CD4-positive, alpha-beta T cell (primary cell): ENCODE measurements at regions not wholly inside any gene's neighbourhood (a gene's known extent, or its start where the extent isn't known, plus 50 kb on each side); places are given as distances from the start of the nearest gene placed in this dataset.

ENCODE experiments used
- ATAC-seq: fragments of 200-7000 bp; cut with Tn5 transposase; one replicate; pipeline ENCODE4 v1.10.0; 2022; ENCODE audit warnings: mild to moderate bottlenecking; ENCODE audit not compliant: poor library complexity
- CTCF ChIA-PET: fragments of 350-600 bp; sonication (Branson Sonifier 250); formaldehyde crosslinking; loops from one replicate; lab custom pipeline; 2021; ENCODE audit warnings: antibody characterized with exemption, inconsistent platforms; lab: Charles Lee
- POLR2A ChIA-PET: fragments of 350-600 bp; sonication (Branson Sonifier 250); formaldehyde crosslinking; loops from one replicate; lab custom pipeline; 2021; ENCODE audit warnings: antibody characterized with exemption, inconsistent platforms; lab: Charles Lee
- DNase-seq, 14 experiments: peaks; one replicate each; pipeline ENCODE4 v3.0.0-alpha.2; 2013 to 2020; ENCODE audit warnings: mixed read lengths in 2 of 14
- H3K27ac ChIP-seq, 2 donors: one replicate each; pipeline versions ENCODE4 v1.5.1 to v1.7.0; 2013; ENCODE audit warnings: low read length in 2 of 2, low read depth in 1 of 2, mild to moderate bottlenecking in 1 of 2
- H3K27me3 ChIP-seq, 2 experiments: 1 replicate in 1 of 2; 2 replicates in 1 of 2; pipeline versions ENCODE4 v1.6.1 to v1.7.0; 2013; ENCODE audit warnings: low read length in 2 of 2, control low read depth in 1 of 2, mild to moderate bottlenecking in 1 of 2, moderate library complexity in 1 of 2; ENCODE audit not compliant: insufficient read depth in 2 of 2, control insufficient read depth in 1 of 2
- H3K36me3 ChIP-seq: one replicate; pipeline ENCODE4 v1.6.1; 2013; ENCODE audit warnings: low read length, control low read depth; ENCODE audit not compliant: insufficient read depth
- H3K4me1 ChIP-seq: one replicate; pipeline ENCODE4 v1.6.1; 2013; ENCODE audit warnings: low read length, control low read depth; ENCODE audit not compliant: insufficient read depth
- H3K4me3 ChIP-seq: one replicate; pipeline ENCODE4 v1.5.1; 2013; ENCODE audit warnings: mild to moderate bottlenecking, low read length, moderate library complexity
- H3K9me3 ChIP-seq, 2 experiments: 1 replicate in 1 of 2; 2 replicates in 1 of 2; pipeline versions ENCODE4 v1.6.1 to v1.7.0; 2013; ENCODE audit warnings: low read length in 2 of 2, mild to moderate bottlenecking in 2 of 2, control low read depth in 1 of 2, moderate library complexity in 1 of 2; ENCODE audit not compliant: control insufficient read depth in 1 of 2, insufficient read depth in 1 of 2
- H3K27ac Mint-ChIP-seq: one replicate; pipeline ENCODE4 v1.8.0; 2020; ENCODE audit warnings: mixed read lengths
- H3K27me3 Mint-ChIP-seq: one replicate; pipeline ENCODE4 v1.8.0; 2021; ENCODE audit warnings: mixed read lengths
- H3K36me3 Mint-ChIP-seq: one replicate; pipeline ENCODE4 v1.8.0; 2021; ENCODE audit warnings: low read depth, mixed read lengths
- H3K4me1 Mint-ChIP-seq: one replicate; pipeline ENCODE4 v1.8.0; 2021; ENCODE audit warnings: low read depth, mixed read lengths
- H3K4me3 Mint-ChIP-seq: one replicate; pipeline ENCODE4 v1.8.0; 2020; ENCODE audit warnings: mild to moderate bottlenecking, mixed read lengths
- H3K9me3 Mint-ChIP-seq: one replicate; pipeline ENCODE4 v1.8.0; 2020; ENCODE audit warnings: mixed read lengths
- intact Hi-C, 2 experiments: fragments of 100-400 bp; cut with DNase I in 1 of 2; cut with micrococcal nuclease in 1 of 2; formaldehyde crosslinking; loops; one replicate each; pipeline versions ENCODE4 v1.15.1 to v1.9.0; 2023 to 2025; cut with DNase I, micrococcal nuclease
- TF ChIP-seq, protein P1 (sequence below): fragments of 200-600 bp; IDR thresholded peaks from one replicate; pipeline ENCODE4 v1.8.0; 2022; ENCODE audit warnings: antibody characterized with exemption, mild to moderate bottlenecking

GRCh38 chr1:29712801-29713200 lies 476.5 kb downstream of the PTPRU start:
- no peak overlapping the region for H3K27ac Mint-ChIP-seq
- ChIA-PET POLR2A (no interaction called here), CTCF (no interaction called here)
- Histone ChIP-seq H3K36me3 (no peaks in the 10 kb centered on the region), H3K27ac (no peak overlapping the region), H3K4me1 (no peaks in the 10 kb centered on the region), H3K27me3 (peaks cover 2 to 13% of the 10 kb centered on the region in 2 experiments), H3K9me3 (peaks cover 0 to 3% of the 10 kb centered on the region in 2 experiments), H3K4me3 (no peak overlapping the region)
- DNase-seq (no peak), ATAC-seq (no peak)
- TF ChIP-seq, protein P1, sequence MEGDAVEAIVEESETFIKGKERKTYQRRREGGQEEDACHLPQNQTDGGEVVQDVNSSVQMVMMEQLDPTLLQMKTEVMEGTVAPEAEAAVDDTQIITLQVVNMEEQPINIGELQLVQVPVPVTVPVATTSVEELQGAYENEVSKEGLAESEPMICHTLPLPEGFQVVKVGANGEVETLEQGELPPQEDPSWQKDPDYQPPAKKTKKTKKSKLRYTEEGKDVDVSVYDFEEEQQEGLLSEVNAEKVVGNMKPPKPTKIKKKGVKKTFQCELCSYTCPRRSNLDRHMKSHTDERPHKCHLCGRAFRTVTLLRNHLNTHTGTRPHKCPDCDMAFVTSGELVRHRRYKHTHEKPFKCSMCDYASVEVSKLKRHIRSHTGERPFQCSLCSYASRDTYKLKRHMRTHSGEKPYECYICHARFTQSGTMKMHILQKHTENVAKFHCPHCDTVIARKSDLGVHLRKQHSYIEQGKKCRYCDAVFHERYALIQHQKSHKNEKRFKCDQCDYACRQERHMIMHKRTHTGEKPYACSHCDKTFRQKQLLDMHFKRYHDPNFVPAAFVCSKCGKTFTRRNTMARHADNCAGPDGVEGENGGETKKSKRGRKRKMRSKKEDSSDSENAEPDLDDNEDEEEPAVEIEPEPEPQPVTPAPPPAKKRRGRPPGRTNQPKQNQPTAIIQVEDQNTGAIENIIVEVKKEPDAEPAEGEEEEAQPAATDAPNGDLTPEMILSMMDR: no peak
- no peaks in the 10 kb centered on the region for H3K9me3 Mint-ChIP-seq
- H3K4me1 Mint-ChIP-seq: no peaks in the 10 kb centered on the region
- H3K36me3 Mint-ChIP-seq: no peaks in the 10 kb centered on the region
- intact Hi-C loops: no loop called here
- no peak overlapping the region for H3K4me3 Mint-ChIP-seq
- peaks cover 49% of the 10 kb centered on the region for H3K27me3 Mint-ChIP-seq

GRCh38 chr1:29712284-29712651 lies 475.9 kb downstream of the PTPRU start:
- ChIA-PET POLR2A (no interaction called here), CTCF (no interaction called here)
- DNase-seq: no peak
- H3K4me1 Mint-ChIP-seq: no peaks in the 10 kb centered on the region
- Histone ChIP-seq H3K4me3 (no peak overlapping the region), H3K27ac (no peak overlapping the region), H3K9me3 (peaks cover 0 to 3% of the 10 kb centered on the region in 2 experiments), H3K27me3 (peaks cover 2 to 15% of the 10 kb centered on the region in 2 experiments), H3K4me1 (no peaks in the 10 kb centered on the region), H3K36me3 (no peaks in the 10 kb centered on the region)
- H3K9me3 Mint-ChIP-seq: no peaks in the 10 kb centered on the region
- ATAC-seq: no peak
- no peak overlapping the region for H3K27ac Mint-ChIP-seq
- H3K36me3 Mint-ChIP-seq: no peaks in the 10 kb centered on the region
- peaks cover 47% of the 10 kb centered on the region for H3K27me3 Mint-ChIP-seq
- intact Hi-C loops: no loop called here
- H3K4me3 Mint-ChIP-seq: no peak overlapping the region
- TF ChIP-seq, protein P1: no peak

DNA sequence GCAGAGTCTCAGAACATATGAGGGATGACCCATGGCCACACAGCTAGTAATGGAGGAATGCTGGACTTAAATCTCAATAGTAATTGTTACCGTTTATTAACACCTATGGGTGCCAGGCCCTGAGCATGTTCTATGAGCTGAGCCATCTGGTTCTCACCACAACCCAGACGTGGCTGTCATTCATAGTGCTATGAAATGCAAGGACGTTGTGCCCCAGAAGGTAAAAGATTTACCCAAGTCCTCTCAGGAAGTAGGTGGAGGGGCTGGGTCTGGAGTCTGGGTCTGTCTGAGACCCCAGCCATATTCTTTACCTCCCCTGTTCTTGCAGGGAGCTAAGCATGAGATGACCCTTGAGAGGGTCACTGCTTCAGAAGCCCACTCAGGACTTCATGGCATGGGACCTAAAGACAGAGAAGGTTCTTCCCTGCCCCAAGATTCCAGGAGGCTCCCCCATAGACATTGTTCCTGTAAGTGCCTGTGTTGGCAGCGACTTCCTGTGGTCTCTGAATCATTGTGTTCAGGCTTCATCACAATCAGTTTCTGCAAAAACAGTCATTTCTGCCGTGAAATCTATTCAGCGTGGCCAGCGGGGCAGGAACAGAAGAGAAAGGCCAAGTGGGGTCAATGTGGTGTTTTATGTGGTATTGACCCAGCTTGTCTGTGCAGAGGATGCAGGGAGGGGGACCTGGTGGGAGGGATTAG lies 475.4 kb downstream of the PTPRU start:
- peaks cover 4 to 18% of the 10 kb centered on the region in 2 experiments for H3K27me3 ChIP-seq
- H3K9me3 ChIP-seq: no peaks in the 10 kb centered on the region
- no peak overlapping the region for H3K4me3 ChIP-seq
- no peak overlapping the region for H3K4me3 Mint-ChIP-seq
- no peaks in the 10 kb centered on the region for H3K4me1 ChIP-seq
- no peaks in the 10 kb centered on the region for H3K36me3 ChIP-seq
- H3K27ac ChIP-seq: no peak overlapping the region
- no peaks in the 10 kb centered on the region for H3K9me3 Mint-ChIP-seq
- DNase-seq: peak in 2 of 14 experiments; percentile 10 to 22
- TF ChIP-seq, protein P1: no peak
- H3K27me3 Mint-ChIP-seq: peaks cover 47% of the 10 kb centered on the region
- no peaks in the 10 kb centered on the region for H3K4me1 Mint-ChIP-seq
- H3K27ac Mint-ChIP-seq: no peak overlapping the region
- ChIA-PET POLR2A (no interaction called here), CTCF (interaction anchor here (0.7 kb wide), 1 partner anchor 17 kb away, joined by 4 read pairs; no protein-coding TSS in a partner anchor)
- intact Hi-C loops: no loop called here
- H3K36me3 Mint-ChIP-seq: no peaks in the 10 kb centered on the region
- ATAC-seq: no peak
